ENCODE measurements at regions not wholly inside any gene's neighbourhood (a gene's known extent, or its start where the extent isn't known, plus 50 kb on each side); places are given as distances from the start of the nearest gene placed in this dataset.

DNA sequence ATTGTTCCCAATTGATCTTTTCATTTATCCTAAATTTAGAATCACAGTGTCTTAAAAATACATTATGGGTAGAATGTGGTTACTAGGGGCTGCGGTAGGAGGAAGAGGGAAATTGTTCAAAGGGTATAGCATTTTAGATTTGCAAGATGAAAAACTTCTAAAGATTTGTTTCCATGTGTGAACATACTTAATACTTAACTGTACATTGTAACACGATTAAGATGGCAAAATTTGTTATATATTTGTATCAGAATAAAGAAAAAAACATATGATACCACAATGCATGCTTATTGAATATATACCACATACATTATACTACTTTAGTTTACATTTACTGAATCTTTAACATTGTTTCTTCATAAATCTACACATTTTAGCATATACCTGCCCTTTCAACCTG is 677.3 kb upstream of the PCDH20 start:
- H3K36me3 Mint-ChIP-seq (ENCODE audit: low read depth): no peaks in the 10 kb centered on the region

DNA sequence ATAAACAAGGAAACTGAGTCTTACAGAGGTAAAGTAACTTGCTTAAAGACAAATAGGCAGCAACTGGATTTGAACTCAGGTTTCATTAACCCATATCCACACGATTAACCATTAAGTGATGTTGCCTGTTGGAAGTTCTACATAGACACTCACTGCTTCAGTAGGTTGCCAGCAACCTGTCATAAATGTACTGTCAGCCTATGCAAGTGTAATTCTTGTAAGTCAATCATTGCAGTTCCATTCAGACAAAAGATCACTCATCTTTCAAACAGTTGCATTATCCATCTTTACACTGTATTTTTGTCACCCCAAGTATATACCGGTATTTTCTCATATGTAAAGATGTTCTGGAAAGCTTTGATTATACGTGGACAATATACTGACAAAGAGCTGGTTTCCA is 676.9 kb upstream of the PCDH20 start:
- H3K4me1 ChIP-seq (ENCODE audit: insufficient read depth): no peaks in the 10 kb centered on the region
- no peak for DNase-seq (ENCODE audit: low spot score)
- H3K4me2 ChIP-seq: no peak overlapping the region
- H3K4me3 ChIP-seq: no peak overlapping the region
- no peak overlapping the region for H2AFZ ChIP-seq
- H3K27ac ChIP-seq (ENCODE audit: low read depth): no peak overlapping the region
- H4K20me1 ChIP-seq (replicated peaks; ENCODE audit: insufficient read depth): no peaks in the 10 kb centered on the region
- H3K9me3 Mint-ChIP-seq: 0 out of 3 replicates have a peak, but pooled peaks cover 2% of the 10 kb centered on the region
- no peaks in the 10 kb centered on the region for H3K4me1 Mint-ChIP-seq
- ATAC-seq: no peak
- H3K9me2 ChIP-seq (ENCODE audit: insufficient read depth): no peaks in the 10 kb centered on the region
- H3K36me3 ChIP-seq (ENCODE audit: insufficient read depth): no peaks in the 10 kb centered on the region
- no peaks in the 10 kb centered on the region for H3K79me2 ChIP-seq (replicated peaks; ENCODE audit: insufficient read depth)
- H3K27me3 Mint-ChIP-seq (ENCODE audit: insufficient read depth, low read depth, poor library complexity): no peaks in the 10 kb centered on the region
- no peaks in the 10 kb centered on the region for H3K36me3 Mint-ChIP-seq (ENCODE audit: low read depth)
- no peak overlapping the region for H3K4me3 Mint-ChIP-seq
- no peaks in the 10 kb centered on the region for H3K27me3 ChIP-seq (ENCODE audit: insufficient read depth)
- no peaks in the 10 kb centered on the region for H3F3A ChIP-seq (replicated peaks; ENCODE audit: low read depth)
- H3K27ac Mint-ChIP-seq: no peak overlapping the region
- TF ChIP-seq ZNF331 (CRISPR knock-in tag; IDR thresholded peaks at IDR 0.05; ENCODE audit: low read depth) (no peak), REST (IDR thresholded peaks at IDR 0.05; ENCODE audit: unreplicated experiment) (no peak), EZH2phosphoT487 (IDR thresholded peaks at IDR 0.05; ENCODE audit: unreplicated experiment) (no peak), STAT1 (IDR thresholded peaks at IDR 0.05; ENCODE audit: unreplicated experiment) (no peak), CREB1 (CRISPR knock-in tag; IDR thresholded peaks at IDR 0.05; ENCODE audit: low read depth) (no peak), EZH2 (IDR thresholded peaks at IDR 0.05; ENCODE audit: low read depth, unreplicated experiment) (no peak), CTCF (conservative IDR thresholded peaks at IDR 0.05; ENCODE audit: low read depth in 2 of 2) (no peak)
- TF ChIP-seq, protein P1, sequence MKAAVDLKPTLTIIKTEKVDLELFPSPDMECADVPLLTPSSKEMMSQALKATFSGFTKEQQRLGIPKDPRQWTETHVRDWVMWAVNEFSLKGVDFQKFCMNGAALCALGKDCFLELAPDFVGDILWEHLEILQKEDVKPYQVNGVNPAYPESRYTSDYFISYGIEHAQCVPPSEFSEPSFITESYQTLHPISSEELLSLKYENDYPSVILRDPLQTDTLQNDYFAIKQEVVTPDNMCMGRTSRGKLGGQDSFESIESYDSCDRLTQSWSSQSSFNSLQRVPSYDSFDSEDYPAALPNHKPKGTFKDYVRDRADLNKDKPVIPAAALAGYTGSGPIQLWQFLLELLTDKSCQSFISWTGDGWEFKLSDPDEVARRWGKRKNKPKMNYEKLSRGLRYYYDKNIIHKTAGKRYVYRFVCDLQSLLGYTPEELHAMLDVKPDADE (IDR thresholded peaks at IDR 0.05): no peak

More for the DNA sequence above, 677.3 kb upstream of the PCDH20 start:
- DNase-seq (ENCODE audit: low spot score) (no peak), ATAC-seq (no peak)
- Mint-ChIP-seq H3K9me3 (0 out of 3 replicates have a peak, but pooled peaks cover 2% of the 10 kb centered on the region), H3K4me1 (no peaks in the 10 kb centered on the region), H3K27ac (no peak overlapping the region), H3K27me3 (ENCODE audit: insufficient read depth, low read depth, poor library complexity) (no peaks in the 10 kb centered on the region), H3K4me3 (no peak overlapping the region)
- Histone ChIP-seq H2AFZ (no peak overlapping the region), H4K20me1 (replicated peaks; ENCODE audit: insufficient read depth) (no peaks in the 10 kb centered on the region), H3F3A (replicated peaks; ENCODE audit: low read depth) (no peaks in the 10 kb centered on the region), H3K36me3 (ENCODE audit: insufficient read depth) (no peaks in the 10 kb centered on the region), H3K4me2 (no peak overlapping the region), H3K27ac (ENCODE audit: low read depth) (no peak overlapping the region), H3K4me3 (no peak overlapping the region), H3K9me2 (ENCODE audit: insufficient read depth) (no peaks in the 10 kb centered on the region), H3K79me2 (replicated peaks; ENCODE audit: insufficient read depth) (no peaks in the 10 kb centered on the region), H3K4me1 (ENCODE audit: insufficient read depth) (no peaks in the 10 kb centered on the region), H3K27me3 (ENCODE audit: insufficient read depth) (no peaks in the 10 kb centered on the region)
- TF ChIP-seq CREB1 (CRISPR knock-in tag; IDR thresholded peaks at IDR 0.05; ENCODE audit: low read depth): no peak
- no peak for TF ChIP-seq ZNF331 (CRISPR knock-in tag; IDR thresholded peaks at IDR 0.05; ENCODE audit: low read depth)
- no peak for TF ChIP-seq JUNB (IDR thresholded peaks at IDR 0.05; ENCODE audit: unreplicated experiment)
- no peak for TF ChIP-seq POLR2AphosphoS5 (IDR thresholded peaks at IDR 0.05; ENCODE audit: low read depth)
- no peak for TF ChIP-seq ZNF114 (CRISPR knock-in tag; IDR thresholded peaks at IDR 0.05)
- no peak for TF ChIP-seq EZH2 (IDR thresholded peaks at IDR 0.05; ENCODE audit: low read depth, unreplicated experiment)

Measured in GM23338 (cell line).